ENCODE measurements at regions not wholly inside any gene's neighbourhood (a gene's known extent, or its start where the extent isn't known, plus 50 kb on each side); places are given as distances from the start of the nearest gene placed in this dataset.
"Not testable (repeated sequence)": the region's sequence is repeated elsewhere in the genome, so short reads cannot be mapped to it uniquely, and the experiment has no call there.

DNA sequence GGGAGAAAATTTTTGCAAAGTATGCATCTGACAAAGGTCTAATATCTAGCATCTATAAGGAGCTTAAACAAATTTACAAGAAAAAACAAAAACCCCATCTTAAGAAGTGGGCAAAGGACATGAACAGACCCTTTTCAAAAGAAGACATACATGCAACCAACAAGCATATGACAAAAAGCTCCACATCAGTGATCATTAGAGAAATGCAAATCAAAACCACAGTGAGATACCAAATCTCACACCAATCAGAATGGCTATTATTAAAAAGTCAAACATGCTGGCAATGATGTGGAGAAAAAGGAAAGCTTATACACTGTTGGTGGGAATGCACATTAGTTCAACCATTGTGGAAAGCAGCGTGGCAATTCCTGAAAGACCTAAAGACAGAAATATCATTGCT, 1645.2 kb upstream of the B3GALT2 start:
- DNase-seq (ENCODE audit: low spot score); intact Hi-C loops (cut with DNase I): not testable (repeated sequence)

DNA sequence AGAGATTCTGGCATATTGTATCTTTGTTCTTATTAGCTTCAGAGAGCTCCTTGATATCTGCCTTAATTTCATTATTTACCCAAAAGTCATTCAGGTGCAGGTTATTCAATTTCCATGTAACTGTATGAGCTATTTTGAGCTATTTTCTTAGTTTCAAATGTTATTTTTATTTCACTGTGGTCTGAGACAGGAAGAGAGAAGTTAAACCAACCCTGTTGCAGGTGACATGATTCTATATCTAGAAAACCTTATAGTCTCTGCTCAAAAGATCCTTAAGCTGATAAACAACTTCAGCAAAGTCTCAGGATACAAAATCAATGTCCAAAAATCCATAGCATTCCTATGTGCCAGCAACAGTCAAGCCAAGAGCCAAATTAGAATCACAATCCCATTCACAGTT, 1644.0 kb upstream of the B3GALT2 start:
- intact Hi-C loops (cut with DNase I): no loop called here
- no peak for DNase-seq (ENCODE audit: low spot score)

DNA sequence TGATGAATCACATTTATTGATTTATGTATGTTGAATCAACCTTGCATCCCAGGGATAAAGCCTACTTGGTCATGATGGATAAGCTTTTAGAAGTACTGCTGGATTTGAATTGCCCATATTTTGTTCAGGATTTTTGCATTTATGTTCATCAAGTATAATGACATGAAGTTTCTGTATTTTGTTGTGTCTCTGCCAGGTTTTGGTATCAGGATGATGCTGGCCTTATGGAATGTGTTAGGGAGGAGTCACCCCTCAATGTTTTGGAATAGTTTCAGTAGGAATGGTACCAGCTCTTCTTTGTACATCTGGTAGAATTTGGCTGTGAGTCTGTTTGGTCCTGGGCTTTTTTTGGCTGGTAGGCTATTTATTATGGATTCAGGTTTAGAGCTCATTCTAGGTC, 1643.1 kb upstream of the B3GALT2 start:
- intact Hi-C loops (cut with DNase I): no loop called here
- DNase-seq (ENCODE audit: low spot score): no peak

DNA sequence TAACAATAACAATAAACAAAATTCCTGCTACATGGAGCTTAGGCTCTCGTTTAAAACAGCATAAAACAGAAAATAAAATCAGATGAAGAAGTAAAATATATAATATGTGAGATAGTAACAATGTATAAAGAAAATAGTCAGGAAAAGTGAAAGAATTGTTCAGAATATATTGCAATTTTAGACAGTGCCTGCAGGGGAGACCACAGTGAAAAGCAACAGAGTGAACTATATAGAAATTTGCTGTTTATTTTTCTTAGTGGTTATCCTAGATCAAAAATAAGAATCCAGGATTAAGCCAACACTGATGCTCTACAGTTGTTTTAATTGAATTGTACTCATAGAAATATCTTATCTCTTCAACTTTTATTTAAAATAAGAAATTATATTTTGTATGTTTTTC, 1639.0 kb upstream of the B3GALT2 start:
- intact Hi-C loops (cut with DNase I): no loop called here
- no peak for DNase-seq (ENCODE audit: low spot score)

DNA sequence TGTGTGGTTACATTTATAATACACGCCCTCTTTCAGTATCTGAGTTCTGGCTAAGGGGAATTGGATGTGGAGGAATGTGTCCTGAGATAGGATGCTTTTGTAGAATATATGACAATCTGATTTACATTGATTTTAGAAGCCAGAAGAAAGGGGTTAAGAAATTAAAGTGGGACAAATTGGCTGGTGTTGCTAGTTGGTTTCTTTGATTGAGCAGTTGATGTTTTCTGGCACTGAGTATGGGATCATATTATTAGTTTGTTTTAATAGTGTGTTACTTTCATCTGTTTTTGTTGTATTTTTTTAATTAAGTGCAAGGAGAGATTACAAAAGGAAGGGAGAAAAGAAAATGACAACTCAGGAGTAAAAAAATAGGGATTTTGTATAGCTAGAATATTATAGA, 1634.7 kb upstream of the B3GALT2 start:
- no peak for DNase-seq (ENCODE audit: low spot score)
- intact Hi-C loops (cut with DNase I): no loop called here

DNA sequence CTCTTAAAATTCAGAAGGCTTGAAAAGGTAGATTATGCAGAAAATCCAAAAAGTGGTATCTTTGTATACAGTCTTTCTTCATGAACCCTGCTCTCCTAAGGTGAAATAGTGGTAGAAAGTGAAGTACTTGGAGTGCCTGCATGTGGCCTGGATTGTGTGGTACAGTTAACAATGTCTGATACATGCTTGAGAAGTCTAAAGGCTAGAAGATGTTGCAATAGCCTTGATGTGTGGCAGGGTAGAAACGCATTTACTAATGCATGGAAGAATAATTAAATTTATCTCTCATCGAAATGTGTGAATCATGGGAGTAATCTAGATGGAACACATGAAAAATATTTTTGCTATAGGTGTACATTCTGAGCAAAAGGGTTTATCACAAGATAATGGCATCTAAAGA, 1632.3 kb upstream of the B3GALT2 start:
- intact Hi-C loops (cut with DNase I): no loop called here
- no peak for DNase-seq (ENCODE audit: low spot score)

DNA sequence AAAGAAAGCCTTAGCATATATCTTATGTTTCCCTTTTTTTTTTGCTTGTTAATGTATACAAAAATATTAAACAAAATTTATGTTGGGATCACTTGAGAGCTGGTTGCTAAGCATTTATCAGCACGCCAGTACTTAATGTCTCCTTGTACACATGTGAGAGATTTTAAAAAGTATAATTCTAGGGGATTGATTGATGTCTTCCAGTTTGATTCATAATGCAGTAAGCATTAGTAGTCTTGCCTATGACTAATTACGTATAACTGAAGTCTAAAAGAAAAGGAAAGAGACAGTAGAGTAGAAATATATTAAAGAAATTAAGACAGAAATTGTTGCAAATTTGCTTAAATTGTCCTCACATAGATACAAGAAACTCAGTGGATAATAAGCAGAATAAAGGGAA, 1630.4 kb upstream of the B3GALT2 start:
- DNase-seq (ENCODE audit: low spot score): no peak
- intact Hi-C loops (cut with DNase I): no loop called here

DNA sequence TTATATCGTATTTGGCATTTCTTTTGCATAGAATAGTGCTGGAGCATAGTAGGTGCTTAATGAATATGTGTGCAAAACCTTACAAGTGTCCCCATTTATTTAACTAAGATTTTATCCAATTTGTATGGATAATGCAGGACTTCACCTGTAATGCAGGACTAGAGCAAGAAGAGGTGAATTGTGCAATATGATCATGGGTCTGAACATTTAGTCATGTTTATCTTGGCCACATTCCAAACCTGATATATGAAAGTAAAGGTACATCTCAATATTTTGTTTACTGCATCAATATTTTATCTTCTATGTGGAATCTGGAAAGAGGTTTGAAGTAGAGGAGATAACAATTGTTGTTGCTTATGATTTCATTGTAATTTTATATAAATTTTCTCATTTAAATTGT, 1626.7 kb upstream of the B3GALT2 start:
- DNase-seq (ENCODE audit: low spot score): no peak
- intact Hi-C loops (cut with DNase I): no loop called here

DNA sequence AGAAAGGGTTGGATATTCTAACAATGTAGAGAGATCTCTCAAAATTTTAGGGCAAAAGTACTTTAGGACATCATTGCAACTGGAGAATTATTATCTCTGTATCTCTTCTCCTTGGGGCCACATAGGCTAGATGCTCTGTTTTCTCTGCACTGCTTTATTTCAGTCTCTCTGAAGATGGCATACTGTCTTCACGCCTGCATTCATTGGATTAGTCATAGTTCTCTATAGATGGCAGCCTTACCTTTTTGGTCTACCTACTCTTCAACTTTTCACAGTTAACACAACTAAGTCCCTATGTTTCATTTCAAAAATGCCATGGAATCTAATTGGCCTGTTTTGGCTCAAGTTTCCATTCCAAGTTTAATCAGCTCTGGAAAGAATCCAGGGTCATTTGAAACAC, 1623.3 kb upstream of the B3GALT2 start:
- no peak for DNase-seq (ENCODE audit: low spot score)
- intact Hi-C loops (cut with DNase I): no loop called here

DNA sequence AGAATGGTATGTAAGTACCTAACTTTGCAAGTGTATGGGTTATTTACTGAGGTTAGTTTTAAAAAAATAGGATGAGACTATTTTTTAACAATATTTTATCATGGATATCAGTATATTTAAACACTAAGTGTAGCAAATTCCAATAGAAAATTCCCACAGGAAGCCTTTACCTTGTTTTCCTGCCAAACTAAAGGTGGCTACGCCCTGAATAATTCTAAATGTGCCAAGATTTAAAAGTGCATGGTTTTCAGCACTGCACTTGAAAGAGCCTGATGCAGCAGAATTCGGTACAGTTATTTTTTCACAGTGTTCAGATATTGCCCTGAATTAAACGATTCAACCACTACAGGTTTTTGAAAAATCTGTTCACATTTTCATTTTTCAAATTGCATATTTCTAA, 1622.8 kb upstream of the B3GALT2 start:
- intact Hi-C loops (cut with DNase I): no loop called here
- DNase-seq (ENCODE audit: low spot score): no peak

DNA sequence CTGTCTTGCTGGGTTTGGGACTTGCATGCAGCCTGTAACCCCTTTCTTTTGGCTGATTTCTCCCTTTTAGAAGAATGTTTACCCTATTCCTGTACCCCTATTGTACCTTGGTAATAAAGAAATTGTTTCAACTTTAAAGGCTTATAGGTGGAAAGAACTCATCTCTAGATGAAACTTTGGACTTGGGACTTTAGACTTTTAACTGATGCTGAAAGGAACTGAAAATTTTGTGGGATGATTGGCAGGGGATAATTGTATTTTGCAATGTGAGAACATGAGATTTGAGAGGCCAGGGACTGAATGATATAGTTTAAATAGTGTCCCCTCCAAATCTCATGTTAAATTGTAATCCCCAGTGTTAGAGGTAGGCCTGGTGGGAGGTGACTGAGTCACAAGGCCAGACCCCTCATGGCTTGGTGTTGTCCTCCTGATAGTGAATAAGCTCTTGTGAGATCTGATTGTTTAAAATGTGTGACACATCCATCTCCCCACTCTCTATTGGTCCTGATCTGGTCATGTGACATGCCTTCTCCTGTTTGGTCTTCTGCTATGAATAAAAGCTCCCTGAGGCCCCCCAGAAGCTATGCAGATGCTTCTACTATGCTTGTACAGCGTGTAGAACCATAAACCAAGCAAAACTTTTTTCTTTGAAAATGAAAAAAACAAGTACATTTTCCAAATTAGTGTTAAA, 1621.3 kb upstream of the B3GALT2 start:
- no peak for DNase-seq (ENCODE audit: low spot score)
- intact Hi-C loops (cut with DNase I): no loop called here

DNA sequence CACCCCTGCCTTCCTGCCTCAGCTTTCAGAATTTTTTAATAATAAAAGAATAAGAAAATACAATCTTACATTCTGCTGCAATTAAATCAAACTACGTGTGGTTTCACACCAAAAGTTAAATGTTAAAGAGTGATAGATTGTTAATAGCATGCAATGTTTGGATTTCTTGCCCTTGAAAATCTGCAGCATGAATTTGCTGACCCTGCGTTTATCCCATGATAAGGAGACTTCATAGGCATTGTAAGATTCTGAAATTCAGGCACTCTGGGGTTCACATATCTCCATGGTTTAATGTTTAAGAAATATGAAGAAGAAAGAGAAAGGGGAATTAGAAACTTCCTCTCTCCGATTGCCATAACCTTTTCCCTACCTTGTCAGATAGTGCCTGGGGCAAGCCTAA, 1616.2 kb upstream of the B3GALT2 start:
- intact Hi-C loops (cut with DNase I): no loop called here
- no peak for DNase-seq (ENCODE audit: low spot score)

DNA sequence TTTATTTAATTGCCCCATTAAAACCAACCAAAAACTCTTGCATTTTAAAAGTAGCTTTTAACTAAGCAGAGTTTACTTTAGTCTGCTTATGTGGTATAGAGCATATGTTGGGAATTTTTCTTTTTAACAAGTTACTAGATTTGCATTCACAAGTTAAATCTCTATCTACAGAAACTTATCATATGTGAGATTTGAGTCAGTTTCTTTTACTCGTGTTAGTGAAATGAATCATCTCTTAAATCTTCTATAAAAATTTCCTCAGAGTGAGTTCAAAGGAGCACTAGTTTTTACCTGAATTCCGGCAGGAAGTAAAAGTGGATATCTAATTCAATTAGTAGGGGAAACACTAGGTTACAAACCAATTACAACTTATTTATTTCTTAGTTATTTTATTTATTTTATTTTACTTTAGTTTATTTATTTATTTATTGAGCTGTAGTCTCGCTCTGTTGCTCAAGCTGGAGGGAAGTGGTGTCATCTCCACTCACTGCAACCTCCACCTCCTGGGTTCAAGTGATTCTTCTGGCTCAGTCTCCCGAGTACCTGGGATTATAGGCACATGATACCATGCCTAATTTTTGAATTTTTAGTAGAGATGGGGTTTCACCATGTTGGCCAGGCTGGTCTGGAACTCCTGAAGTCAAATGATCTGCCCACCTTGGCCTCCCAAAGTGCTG, 1609.6 kb upstream of the B3GALT2 start:
- intact Hi-C loops (cut with DNase I): no loop called here
- no peak for DNase-seq (ENCODE audit: low spot score)

DNA sequence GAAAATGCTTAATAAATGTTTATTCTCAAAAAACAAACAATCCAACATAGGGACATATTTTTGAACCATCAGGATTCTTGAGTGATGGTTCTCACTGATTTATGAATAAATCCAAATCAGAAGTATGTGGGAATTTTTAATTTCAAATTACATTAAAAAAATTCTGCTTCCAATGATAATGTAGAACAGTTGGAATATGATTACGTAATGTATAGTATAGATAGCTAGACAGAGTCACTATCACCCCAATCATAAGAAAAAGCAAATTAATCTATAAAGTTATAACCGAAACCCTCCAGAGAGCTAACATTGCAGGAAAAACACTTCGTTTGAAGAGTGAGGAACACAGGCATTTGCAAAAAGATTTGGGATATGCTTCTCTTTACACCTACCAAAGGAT, 1600.6 kb upstream of the B3GALT2 start:
- intact Hi-C loops (cut with DNase I): no loop called here

DNA sequence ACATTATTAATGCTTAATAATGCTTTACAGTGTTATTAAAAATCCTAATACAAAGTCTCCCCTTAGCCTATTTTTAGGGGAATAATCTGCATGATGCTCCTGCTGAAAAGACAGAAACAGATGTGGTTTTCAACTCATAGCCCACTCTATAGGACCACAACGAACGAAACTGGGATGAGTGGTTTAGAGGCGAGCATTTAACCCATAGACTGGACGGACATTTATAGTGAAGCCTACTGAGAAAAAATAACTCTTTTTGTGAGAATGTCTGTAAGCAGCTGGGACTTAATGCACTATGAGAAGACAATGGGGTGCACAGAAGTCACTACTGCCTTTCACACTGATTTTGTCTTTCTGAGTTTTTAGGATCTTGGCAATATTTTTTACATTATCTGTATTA, 1599.6 kb upstream of the B3GALT2 start:
- intact Hi-C loops (cut with DNase I): no loop called here
- DNase-seq (ENCODE audit: low spot score): no peak

More for the DNA sequence above, 1600.6 kb upstream of the B3GALT2 start:
- no peak for DNase-seq (ENCODE audit: low spot score)

DNA sequence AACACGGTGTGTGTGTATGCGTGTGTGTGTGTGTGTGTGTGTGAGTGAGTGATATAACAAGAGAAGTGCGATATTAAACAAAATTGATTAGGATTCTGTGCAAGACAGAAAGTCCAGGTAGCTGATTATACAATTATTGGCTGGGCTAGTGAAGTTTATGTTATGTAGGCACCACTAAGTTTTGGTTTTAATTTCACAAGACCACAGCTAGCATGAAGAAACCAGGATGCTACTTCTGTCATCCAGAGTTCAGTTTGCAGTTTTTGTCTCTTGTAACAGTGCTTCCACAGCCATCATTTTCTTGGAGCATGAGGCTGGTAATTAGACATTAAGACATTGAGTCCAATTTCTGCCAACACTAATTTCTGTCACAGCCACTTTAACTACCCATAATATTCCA, 1590.2 kb upstream of the B3GALT2 start:
- intact Hi-C loops (cut with DNase I): no loop called here
- no peak for DNase-seq (ENCODE audit: low spot score)

DNA sequence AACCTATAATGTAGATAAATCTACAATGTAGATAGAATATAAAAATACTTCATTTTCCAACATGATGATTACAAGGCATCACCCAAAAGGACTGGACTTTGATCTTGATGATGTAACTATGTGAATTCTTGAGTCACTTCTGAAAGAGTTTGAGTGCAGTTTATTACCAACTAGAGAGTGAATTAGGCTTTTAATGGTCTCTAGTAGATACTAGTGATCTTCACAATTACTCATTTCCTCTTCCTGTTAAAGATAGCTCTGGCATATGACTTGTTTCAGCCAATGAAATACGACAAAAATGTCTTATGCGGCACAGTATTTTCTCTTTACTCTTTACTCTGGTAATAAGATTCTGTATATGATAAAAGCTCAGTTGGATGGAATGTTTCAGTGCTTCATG, 1588.1 kb upstream of the B3GALT2 start:
- intact Hi-C loops (cut with DNase I): no loop called here
- DNase-seq (ENCODE audit: low spot score): no peak

DNA sequence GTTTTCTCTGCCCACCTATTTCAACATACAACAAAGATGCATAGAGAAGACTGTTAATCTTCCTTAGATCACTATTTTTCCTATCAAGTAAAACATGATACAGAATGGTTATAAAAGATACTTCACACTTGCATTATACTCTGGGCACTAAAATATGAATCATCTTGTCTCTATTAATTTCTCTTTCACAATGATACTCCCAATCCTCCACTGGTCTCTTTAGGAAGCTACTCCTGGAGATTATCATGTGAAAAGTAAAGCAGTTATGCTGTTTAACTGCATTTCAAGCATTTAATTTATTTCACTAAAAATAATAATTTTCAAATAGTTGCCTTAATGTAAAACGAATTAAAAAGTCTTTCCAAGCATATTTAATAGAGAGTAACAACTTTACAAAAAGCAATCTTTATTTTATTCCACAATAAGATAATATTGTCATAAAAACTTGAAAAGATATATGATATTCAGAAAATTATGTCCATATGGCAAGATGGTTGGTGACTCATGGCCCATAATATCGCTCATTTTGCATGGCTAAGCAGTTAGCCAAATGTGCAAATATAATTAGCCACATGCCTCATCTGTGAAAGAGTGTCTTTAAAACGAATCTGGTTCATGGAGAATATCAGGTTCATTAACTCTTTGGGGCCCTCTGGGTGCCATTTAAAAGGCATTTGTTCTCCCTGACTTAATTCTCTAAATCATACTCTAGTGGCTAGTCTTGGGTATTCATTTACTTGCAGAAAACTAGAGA, 1569.0 kb upstream of the B3GALT2 start:
- no peak for DNase-seq (ENCODE audit: low spot score)
- intact Hi-C loops (cut with DNase I): no loop called here

DNA sequence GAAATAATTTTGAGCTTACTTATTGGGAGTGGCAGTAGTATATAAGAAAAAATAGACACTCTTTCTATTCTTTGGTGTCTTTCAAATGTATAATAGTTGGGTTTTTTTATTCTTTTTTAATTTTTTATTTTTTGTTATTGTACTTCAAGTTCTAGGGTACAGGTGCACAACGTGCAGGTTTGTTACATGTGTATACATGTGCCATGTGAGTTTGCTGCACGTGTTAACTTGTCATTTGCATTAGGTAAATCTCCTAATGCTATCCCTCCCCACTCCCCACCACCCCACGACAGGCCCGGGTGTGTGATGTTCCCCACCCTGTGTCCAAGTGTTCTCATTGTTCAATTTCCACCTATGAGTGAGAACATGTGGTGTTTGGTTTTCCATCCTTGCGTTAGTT, 1552.4 kb upstream of the B3GALT2 start:
- intact Hi-C loops (cut with DNase I); DNase-seq (ENCODE audit: low spot score): not testable (repeated sequence)

DNA sequence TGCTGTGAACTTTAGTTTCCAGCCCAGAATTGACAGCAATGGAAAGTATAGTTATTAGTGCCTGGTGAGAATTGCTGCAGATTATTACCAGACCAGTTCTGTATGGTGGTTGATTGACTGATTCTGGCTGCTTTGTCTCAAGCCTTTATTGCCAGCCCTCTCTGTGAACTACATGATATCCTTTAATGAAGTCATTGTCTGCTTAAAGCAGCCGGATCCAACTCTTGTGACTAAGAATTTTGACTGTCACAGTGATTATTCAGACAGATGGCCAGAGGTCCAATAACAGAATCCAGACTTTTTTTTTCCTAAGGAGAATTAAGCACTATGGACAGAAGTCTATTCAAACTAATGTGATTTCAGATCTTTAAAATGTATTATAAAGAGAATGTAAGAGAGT, 1548.6 kb upstream of the B3GALT2 start:
- intact Hi-C loops (cut with DNase I): no loop called here
- DNase-seq (ENCODE audit: low spot score): no peak

DNA sequence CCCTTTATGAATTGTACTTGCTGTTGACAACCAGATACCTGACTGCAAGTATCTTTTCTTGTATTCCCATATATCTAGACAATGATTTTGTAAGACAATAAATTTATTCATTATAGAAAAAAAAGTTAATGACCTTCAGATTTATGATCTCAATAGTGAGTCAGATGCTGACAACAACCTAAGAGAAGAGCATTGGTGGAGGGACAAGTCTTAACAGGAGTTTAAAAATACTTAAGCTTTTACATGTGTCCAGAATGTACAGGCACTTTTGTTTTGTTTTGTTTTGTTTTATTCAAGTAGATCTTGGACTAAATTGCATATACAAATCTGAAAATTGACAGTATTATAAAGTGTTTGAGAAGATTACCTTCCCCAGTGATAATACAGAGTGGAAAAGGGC, 1544.6 kb upstream of the B3GALT2 start:
- DNase-seq (ENCODE audit: low spot score): no peak
- intact Hi-C loops (cut with DNase I): no loop called here
